ENCODE measurements at regions not wholly inside any gene's neighbourhood (a gene's known extent, or its start where the extent isn't known, plus 50 kb on each side); places are given as distances from the start of the nearest gene placed in this dataset.
"Not testable (repeated sequence)": the region's sequence is repeated elsewhere in the genome, so short reads cannot be mapped to it uniquely, and the experiment has no call there.

- H3K9me3 ChIP-seq; DNase-seq; H3K4me1 ChIP-seq; H3K27ac ChIP-seq; H3K4me3 ChIP-seq; H3K36me3 ChIP-seq; H3K27me3 ChIP-seq; intact Hi-C loops (cut with DNase I; ENCODE audit: low total_unique reads): not testable (repeated sequence)
- WGBS, 5 donors = 44 to 63% (median 50%) methylated on average over 2 of the region's 2 CpGs
Measured at GRCh38 chr9:85792057-85792456, 50.3 kb upstream of the AGTPBP1 start.

- intact Hi-C loops (cut with DNase I; ENCODE audit: low total_unique reads); H3K27me3 ChIP-seq; H3K36me3 ChIP-seq; H3K4me3 ChIP-seq; H3K9me3 ChIP-seq: not testable (repeated sequence)
- peaks cover 10 to 21% (median 16%) of the 10 kb centered on the region in 4 donors for H3K4me1 ChIP-seq
- peak in 1 of 2 donors; percentile 21 for DNase-seq
- 33 to 54% (median 37%) methylated on average over 6 of the region's 6 CpGs for WGBS, 5 donors
- peak overlapping the region in 2 of 5 donors; percentile 42 for H3K27ac ChIP-seq
Measured at GRCh38 chr9:85802978-85803695, 61.4 kb upstream of the AGTPBP1 start.

- intact Hi-C loops (cut with DNase I; ENCODE audit: low total_unique reads); H3K9me3 ChIP-seq; H3K27me3 ChIP-seq; DNase-seq: not testable (repeated sequence)
- H3K27ac ChIP-seq = peak overlapping the region; percentile 91 to 99 (median 95)
- peak overlapping the region; percentile 63 to 76 (median 70) for H3K4me3 ChIP-seq
- H3K36me3 ChIP-seq = peaks cover 0 to 22% (median 17%) of the 10 kb centered on the region in 4 donors
- peaks cover 10 to 23% (median 16%) of the 10 kb centered on the region in 4 donors for H3K4me1 ChIP-seq
- 0 to 5% (median 1%) methylated on average over 6 to 16 of the region's 16 CpGs for WGBS, 5 donors
Measured at GRCh38 chr9:85804847-85805133, 63.0 kb upstream of the AGTPBP1 start.

GRCh38 chr9:85805134-85806005 lies 63.6 kb upstream of the AGTPBP1 start:
- H3K4me3 ChIP-seq = peak overlapping the region; percentile 63 to 76 (median 70)
- intact Hi-C loops (cut with DNase I; ENCODE audit: low total_unique reads); H3K9me3 ChIP-seq; H3K27me3 ChIP-seq: not testable (repeated sequence)
- WGBS, 5 donors = 0 to 2% (median 1%) methylated on average over 13 to 94 of the region's 111 CpGs
- peaks cover 10 to 23% (median 16%) of the 10 kb centered on the region in 4 donors for H3K4me1 ChIP-seq
- peaks cover 0 to 22% (median 17%) of the 10 kb centered on the region in 4 donors for H3K36me3 ChIP-seq
- DNase-seq = peak; percentile 79 to 93
- TF ChIP-seq CTCF (IDR thresholded peaks at IDR 0.05) (peak in 1 of 7 experiments; percentile 14), POLR2AphosphoS5 (IDR thresholded peaks at IDR 0.05) (peak in 2 of 3 donors; percentile 24 to 25)
- peak overlapping the region; percentile 91 to 99 (median 95) for H3K27ac ChIP-seq

- 79 to 92% (median 84%) methylated on average over 2 of the region's 2 CpGs for WGBS, 5 donors
- H3K27ac ChIP-seq; H3K4me3 ChIP-seq; H3K27me3 ChIP-seq; DNase-seq; H3K9me3 ChIP-seq; intact Hi-C loops (cut with DNase I; ENCODE audit: low total_unique reads): not testable (repeated sequence)
- Histone ChIP-seq H3K4me1 (peaks cover 10 to 23% (median 16%) of the 10 kb centered on the region in 4 donors), H3K36me3 (peaks cover 0 to 22% (median 17%) of the 10 kb centered on the region in 4 donors)
Measured at GRCh38 chr9:85808329-85808728, 66.6 kb upstream of the AGTPBP1 start.

GRCh38 chr9:85813388-85813787 lies 71.6 kb upstream of the AGTPBP1 start:
- H3K27ac ChIP-seq; intact Hi-C loops (cut with DNase I; ENCODE audit: low total_unique reads); DNase-seq; H3K4me3 ChIP-seq; H3K27me3 ChIP-seq; H3K9me3 ChIP-seq: not testable (repeated sequence)
- WGBS, 5 donors = 91 to 98% (median 94%) methylated on average over 2 of the region's 2 CpGs
- Histone ChIP-seq H3K36me3 (peaks cover 0 to 15% (median 12%) of the 10 kb centered on the region in 4 donors), H3K4me1 (peaks cover 4 to 27% (median 11%) of the 10 kb centered on the region in 4 donors)

GRCh38 chr9:85814800-85815199 lies 73.0 kb upstream of the AGTPBP1 start:
- intact Hi-C loops (cut with DNase I; ENCODE audit: low total_unique reads); DNase-seq; H3K4me3 ChIP-seq; H3K27ac ChIP-seq; H3K36me3 ChIP-seq; H3K27me3 ChIP-seq; H3K9me3 ChIP-seq: not testable (repeated sequence)
- H3K4me1 ChIP-seq = peaks cover 4 to 28% (median 11%) of the 10 kb centered on the region in 4 donors
